ENCODE measurements at regions not wholly inside any gene's neighbourhood (a gene's known extent, or its start where the extent isn't known, plus 50 kb on each side); places are given as distances from the start of the nearest gene placed in this dataset.

GRCh38 chr15:96582473-96582872 is 252.0 kb downstream of the NR2F2 start:
- H3K27me3 ChIP-seq (ENCODE audit: control insufficient read depth, extremely low read depth, insufficient read depth, low read length): no peaks in the 10 kb centered on the region
- H3K36me3 ChIP-seq (ENCODE audit: control insufficient read depth in 2 of 2, extremely low read depth in 1 of 2, insufficient read depth in 2 of 2, low read length in 2 of 2): no peaks in the 10 kb centered on the region
- H3K9ac ChIP-seq (ENCODE audit: control insufficient read depth, extremely low read depth, insufficient read depth, low read length): no peak overlapping the region
- TF ChIP-seq EZH2 (IDR thresholded peaks at IDR 0.05; ENCODE audit: low read length) (no peak), CTCF (optimal IDR thresholded peaks at IDR 0.05 in 1 of 3, IDR thresholded peaks at IDR 0.05 in 1 of 3, conservative IDR thresholded peaks at IDR 0.05 in 1 of 3; ENCODE audit: extremely low read depth in 1 of 3, insufficient read depth in 2 of 3, low read length in 3 of 3) (no peak)
- DNase-seq (ENCODE audit: low read depth, low spot score): no peak
- no peak overlapping the region for H3K27ac ChIP-seq (ENCODE audit: control insufficient read depth, insufficient read depth, low read length)
- H3K79me2 ChIP-seq (ENCODE audit: control insufficient read depth, insufficient read depth, low read length): no peaks in the 10 kb centered on the region
- dilution Hi-C loops (cut with MboI; ENCODE audit: extremely low pct_ligation_motif_present, low sequenced_read_pairs): no loop called here
- no peak overlapping the region for H3K4me2 ChIP-seq (ENCODE audit: control insufficient read depth, extremely low read depth, insufficient read depth, low read depth, low read length)
- no peaks in the 10 kb centered on the region for H3K4me1 ChIP-seq (ENCODE audit: control insufficient read depth, extremely low read depth, insufficient read depth, low read length)
- no peak overlapping the region for H3K4me3 ChIP-seq (ENCODE audit: control insufficient read depth in 2 of 3, extremely low read depth in 1 of 3, insufficient read depth in 2 of 3, low read depth in 1 of 3, low read length in 3 of 3)
- no peaks in the 10 kb centered on the region for H4K20me1 ChIP-seq (ENCODE audit: control insufficient read depth, extremely low read depth, insufficient read depth, low read length)
- H3K9me3 ChIP-seq (ENCODE audit: control insufficient read depth, low read depth, low read length): no peaks in the 10 kb centered on the region
- H3K9me1 ChIP-seq (ENCODE audit: control insufficient read depth, extremely low read depth, insufficient read depth, low read length): no peaks in the 10 kb centered on the region
- H2AFZ ChIP-seq (ENCODE audit: control insufficient read depth, low read length): no peak overlapping the region
- FAIRE-seq: no peak

DNA sequence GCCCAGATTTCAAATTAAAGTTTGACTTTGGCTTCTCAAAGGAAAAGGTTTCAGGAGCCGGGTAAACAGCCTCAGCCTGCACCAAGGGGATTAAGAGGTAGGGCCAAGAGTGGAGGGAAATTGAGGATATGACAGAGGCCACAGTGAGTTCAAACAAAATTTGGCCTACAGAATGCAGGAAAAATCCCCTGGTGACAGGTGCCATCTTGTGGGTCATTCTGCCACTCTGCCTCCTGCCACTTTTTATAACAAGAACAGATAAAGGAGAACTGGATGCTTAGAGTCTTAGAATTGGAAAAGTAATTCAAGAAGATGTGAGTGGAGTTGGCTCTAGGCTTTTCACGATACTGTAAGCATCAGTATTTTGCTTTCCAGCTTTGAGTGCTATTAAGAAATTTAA is 253.2 kb downstream of the NR2F2 start:
- H3K9me1 ChIP-seq (ENCODE audit: control insufficient read depth, extremely low read depth, insufficient read depth, low read length): no peaks in the 10 kb centered on the region
- H3K4me1 ChIP-seq (ENCODE audit: control insufficient read depth, extremely low read depth, insufficient read depth, low read length): no peaks in the 10 kb centered on the region
- FAIRE-seq (no peak), DNase-seq (ENCODE audit: low read depth, low spot score) (no peak)
- no peak overlapping the region for H2AFZ ChIP-seq (ENCODE audit: control insufficient read depth, low read length)
- dilution Hi-C loops (cut with MboI; ENCODE audit: extremely low pct_ligation_motif_present, low sequenced_read_pairs): no loop called here
- no peak overlapping the region for H3K4me2 ChIP-seq (ENCODE audit: control insufficient read depth, extremely low read depth, insufficient read depth, low read depth, low read length)
- H4K20me1 ChIP-seq (ENCODE audit: control insufficient read depth, extremely low read depth, insufficient read depth, low read length): no peaks in the 10 kb centered on the region
- H3K9ac ChIP-seq (ENCODE audit: control insufficient read depth, extremely low read depth, insufficient read depth, low read length): no peak overlapping the region
- no peaks in the 10 kb centered on the region for H3K79me2 ChIP-seq (ENCODE audit: control insufficient read depth, insufficient read depth, low read length)
- TF ChIP-seq CTCF (optimal IDR thresholded peaks at IDR 0.05 in 1 of 3, IDR thresholded peaks at IDR 0.05 in 1 of 3, conservative IDR thresholded peaks at IDR 0.05 in 1 of 3; ENCODE audit: extremely low read depth in 1 of 3, insufficient read depth in 2 of 3, low read length in 3 of 3): peak in 1 of 3 experiments; percentile 44
- no peak for TF ChIP-seq EZH2 (IDR thresholded peaks at IDR 0.05; ENCODE audit: low read length)
- H3K9me3 ChIP-seq (ENCODE audit: control insufficient read depth, low read depth, low read length): no peaks in the 10 kb centered on the region
- no peaks in the 10 kb centered on the region for H3K27me3 ChIP-seq (ENCODE audit: control insufficient read depth, extremely low read depth, insufficient read depth, low read length)
- no peak overlapping the region for H3K4me3 ChIP-seq (ENCODE audit: control insufficient read depth in 2 of 3, extremely low read depth in 1 of 3, insufficient read depth in 2 of 3, low read depth in 1 of 3, low read length in 3 of 3)
- no peak overlapping the region for H3K27ac ChIP-seq (ENCODE audit: control insufficient read depth, insufficient read depth, low read length)
- no peaks in the 10 kb centered on the region for H3K36me3 ChIP-seq (ENCODE audit: control insufficient read depth in 2 of 2, extremely low read depth in 1 of 2, insufficient read depth in 2 of 2, low read length in 2 of 2)
